Glutamatergic neuron (in vitro differentiated cells): ENCODE measurements at regions not wholly inside any gene's neighbourhood (a gene's known extent, or its start where the extent isn't known, plus 50 kb on each side); places are given as distances from the start of the nearest gene placed in this dataset.

Experiments used
- DNase-seq: peaks from one replicate; pipeline ENCODE4 v3.0.0; 2022
- H3K27ac Mint-ChIP-seq: one replicate; pipeline ENCODE4 v1.8.0; 2020; ENCODE audit warnings: mild to moderate bottlenecking, mixed read lengths, inconsistent platforms; ENCODE audit not compliant: unreplicated experiment
- H3K27me3 Mint-ChIP-seq: one replicate; pipeline ENCODE4 v1.8.0; 2020; ENCODE audit warnings: mild to moderate bottlenecking, moderate library complexity, mixed read lengths, inconsistent platforms; ENCODE audit not compliant: unreplicated experiment
- H3K36me3 Mint-ChIP-seq: one replicate; pipeline ENCODE4 v1.8.0; 2020; ENCODE audit warnings: mild to moderate bottlenecking, mixed read lengths, inconsistent platforms; ENCODE audit not compliant: unreplicated experiment
- H3K4me1 Mint-ChIP-seq: one replicate; pipeline ENCODE4 v1.8.0; 2020; ENCODE audit warnings: mild to moderate bottlenecking, low read depth, mixed read lengths, inconsistent platforms; ENCODE audit not compliant: unreplicated experiment
- H3K4me3 Mint-ChIP-seq: one replicate; pipeline ENCODE4 v1.8.0; 2020; ENCODE audit warnings: mild to moderate bottlenecking, mixed read lengths, inconsistent platforms; ENCODE audit not compliant: unreplicated experiment
- H3K9me3 Mint-ChIP-seq: one replicate; pipeline ENCODE4 v1.8.0; 2020; ENCODE audit warnings: mild to moderate bottlenecking, moderate library complexity, mixed read lengths, inconsistent platforms; ENCODE audit not compliant: unreplicated experiment
- TF ChIP-seq, protein P1 (sequence below): fragments of 200-600 bp; sonication (generic); IDR thresholded peaks from one replicate; pipeline ENCODE4 v1.5.0; 2021; ENCODE audit not compliant: partially characterized antibody, unreplicated experiment

DNA sequence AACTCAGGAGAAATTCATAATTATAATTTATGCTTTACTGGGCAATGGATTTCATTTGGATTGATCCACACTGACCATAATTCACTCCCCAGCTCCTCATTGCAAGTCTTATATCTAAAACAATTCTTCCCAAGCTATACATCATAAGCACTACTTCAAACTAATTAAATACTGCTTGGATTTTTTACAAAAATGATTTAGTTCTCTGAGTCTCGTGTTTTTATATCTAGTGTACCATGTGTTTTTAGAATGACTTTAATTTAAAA lies 443.8 kb downstream of the GPAM start:
- no peaks in the 10 kb centered on the region for H3K36me3 Mint-ChIP-seq
- H3K27ac Mint-ChIP-seq, result no peak overlapping the region
- H3K27me3 Mint-ChIP-seq, result no peaks in the 10 kb centered on the region
- TF ChIP-seq, protein P1, sequence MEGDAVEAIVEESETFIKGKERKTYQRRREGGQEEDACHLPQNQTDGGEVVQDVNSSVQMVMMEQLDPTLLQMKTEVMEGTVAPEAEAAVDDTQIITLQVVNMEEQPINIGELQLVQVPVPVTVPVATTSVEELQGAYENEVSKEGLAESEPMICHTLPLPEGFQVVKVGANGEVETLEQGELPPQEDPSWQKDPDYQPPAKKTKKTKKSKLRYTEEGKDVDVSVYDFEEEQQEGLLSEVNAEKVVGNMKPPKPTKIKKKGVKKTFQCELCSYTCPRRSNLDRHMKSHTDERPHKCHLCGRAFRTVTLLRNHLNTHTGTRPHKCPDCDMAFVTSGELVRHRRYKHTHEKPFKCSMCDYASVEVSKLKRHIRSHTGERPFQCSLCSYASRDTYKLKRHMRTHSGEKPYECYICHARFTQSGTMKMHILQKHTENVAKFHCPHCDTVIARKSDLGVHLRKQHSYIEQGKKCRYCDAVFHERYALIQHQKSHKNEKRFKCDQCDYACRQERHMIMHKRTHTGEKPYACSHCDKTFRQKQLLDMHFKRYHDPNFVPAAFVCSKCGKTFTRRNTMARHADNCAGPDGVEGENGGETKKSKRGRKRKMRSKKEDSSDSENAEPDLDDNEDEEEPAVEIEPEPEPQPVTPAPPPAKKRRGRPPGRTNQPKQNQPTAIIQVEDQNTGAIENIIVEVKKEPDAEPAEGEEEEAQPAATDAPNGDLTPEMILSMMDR, result no peak
- no peaks in the 10 kb centered on the region for H3K4me1 Mint-ChIP-seq
- no peaks in the 10 kb centered on the region for H3K9me3 Mint-ChIP-seq
- DNase-seq, result no peak
- no peak overlapping the region for H3K4me3 Mint-ChIP-seq

- Mint-ChIP-seq H3K4me1 (no peaks in the 10 kb centered on the region), H3K9me3 (no peaks in the 10 kb centered on the region), H3K36me3 (no peaks in the 10 kb centered on the region), H3K27me3 (no peaks in the 10 kb centered on the region), H3K27ac (no peak overlapping the region), H3K4me3 (no peak overlapping the region)
- TF ChIP-seq, protein P1, result no peak
- DNase-seq, result no peak
These were observed 437.6 kb downstream of the GPAM start for GRCh38 chr10:111745982-111746381.

DNA sequence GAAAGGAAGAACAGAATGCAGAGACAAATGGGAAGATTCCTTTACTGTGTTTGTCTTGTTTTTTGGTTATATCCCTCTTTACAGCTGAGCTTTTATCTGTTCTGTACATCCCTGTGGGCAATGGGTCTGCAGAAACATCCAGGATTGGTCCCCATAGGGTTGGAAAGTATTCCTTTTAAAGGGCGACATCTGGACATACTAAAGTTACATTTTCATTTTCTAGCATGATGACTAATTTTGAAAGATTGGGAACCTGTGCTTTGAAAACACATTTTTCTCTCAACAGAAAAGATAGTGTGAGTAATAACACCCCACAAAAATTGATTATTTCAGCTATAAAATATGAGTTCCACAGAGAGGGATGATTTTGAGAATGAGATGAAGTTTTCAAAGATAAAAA lies 435.8 kb downstream of the GPAM start:
- TF ChIP-seq, protein P1, result no peak
- DNase-seq, result no peak
- H3K27me3 Mint-ChIP-seq, result no peaks in the 10 kb centered on the region
- H3K4me1 Mint-ChIP-seq, result no peaks in the 10 kb centered on the region
- H3K9me3 Mint-ChIP-seq, result no peaks in the 10 kb centered on the region
- H3K4me3 Mint-ChIP-seq, result no peak overlapping the region
- no peaks in the 10 kb centered on the region for H3K36me3 Mint-ChIP-seq
- H3K27ac Mint-ChIP-seq, result no peak overlapping the region

GRCh38 chr10:111748184-111748583 lies 435.4 kb downstream of the GPAM start:
- Mint-ChIP-seq H3K4me1 (no peaks in the 10 kb centered on the region), H3K4me3 (no peak overlapping the region), H3K36me3 (no peaks in the 10 kb centered on the region), H3K27me3 (no peaks in the 10 kb centered on the region), H3K9me3 (no peaks in the 10 kb centered on the region), H3K27ac (no peak overlapping the region)
- no peak for DNase-seq
- TF ChIP-seq, protein P1, result no peak

DNA sequence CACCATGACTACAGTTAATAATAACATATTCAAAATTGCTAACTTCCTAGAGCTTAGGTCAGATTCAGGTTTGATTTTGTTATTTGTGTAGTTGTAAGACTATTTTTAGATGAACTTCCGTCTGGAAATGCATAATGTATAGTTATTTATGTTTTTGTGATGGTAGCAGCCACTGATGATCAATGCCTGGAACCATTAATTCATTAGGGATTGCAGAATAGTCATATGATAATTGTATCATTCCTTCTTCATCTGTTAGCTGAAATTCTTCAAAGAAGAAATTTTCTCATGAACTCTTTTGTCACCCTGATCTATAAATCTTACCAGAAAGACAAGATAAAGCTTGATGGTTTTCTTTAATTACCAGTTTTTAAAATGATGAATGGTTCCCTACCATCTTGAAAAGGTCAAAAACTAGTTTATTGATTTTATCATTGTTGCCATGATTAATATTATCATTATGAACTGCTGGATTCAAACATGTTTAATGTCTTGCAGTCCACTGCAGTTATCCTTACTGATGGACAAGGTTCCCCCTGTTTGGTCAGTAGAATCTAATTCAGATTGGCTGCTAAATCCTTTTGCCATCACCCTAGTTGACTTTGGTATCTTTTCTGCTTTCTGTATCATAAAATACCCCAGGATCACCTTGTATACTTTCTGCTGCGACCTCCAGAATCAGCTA lies 433.3 kb downstream of the GPAM start:
- no peak for DNase-seq
- TF ChIP-seq, protein P1, result no peak
- no peaks in the 10 kb centered on the region for H3K4me1 Mint-ChIP-seq
- no peak overlapping the region for H3K4me3 Mint-ChIP-seq
- H3K36me3 Mint-ChIP-seq, result no peaks in the 10 kb centered on the region
- no peaks in the 10 kb centered on the region for H3K27me3 Mint-ChIP-seq
- H3K27ac Mint-ChIP-seq, result no peak overlapping the region
- no peaks in the 10 kb centered on the region for H3K9me3 Mint-ChIP-seq
